ENCODE measurements at regions not wholly inside any gene's neighbourhood (a gene's known extent, or its start where the extent isn't known, plus 50 kb on each side); places are given as distances from the start of the nearest gene placed in this dataset.
A peak's percentile ranks its signal among the peaks of the same experiment; 100 is the strongest.

GRCh38 chr1:238399558-238399957 lies 508.8 kb upstream of the ZP4 start (continued):
- TF ChIP-seq SIX5 (IDR thresholded peaks at IDR 0.05; ENCODE audit: borderline replicate concordance in 1 of 2, insufficient read depth in 1 of 2, low read depth in 1 of 2, low read length in 2 of 2) (no peak), CEBPZ (IDR thresholded peaks at IDR 0.05; ENCODE audit: borderline replicate concordance, low read depth, low read length) (no peak), ELK1 (CRISPR knock-in tag; IDR thresholded peaks at IDR 0.05) (no peak), TRIM28 (IDR thresholded peaks at IDR 0.05) (no peak)

GRCh38 chr1:238396140-238396539 lies 505.4 kb upstream of the ZP4 start:
- Histone ChIP-seq H3K4me1 (replicated peaks in 1 of 2; ENCODE audit: control insufficient read depth in 2 of 2, insufficient read depth in 2 of 2, low read length in 2 of 2) (no peaks in the 10 kb centered on the region), H3K79me2 (ENCODE audit: control insufficient read depth, insufficient read depth, low read length) (no peaks in the 10 kb centered on the region), H3K4me3 (no peak overlapping the region), H3K27me3 (ENCODE audit: control insufficient read depth in 2 of 2, insufficient read depth in 2 of 2, low read length in 2 of 2) (no peaks in the 10 kb centered on the region), H3K27ac (ENCODE audit: extremely low read depth, low read depth, low read length) (no peak overlapping the region), H4K20me1 (replicated peaks; ENCODE audit: control insufficient read depth, insufficient read depth, low read length) (no peaks in the 10 kb centered on the region), H3K4me2 (ENCODE audit: insufficient read depth, low read length) (no peak overlapping the region), H3K9me1 (ENCODE audit: control insufficient read depth, insufficient read depth, low read length) (no peaks in the 10 kb centered on the region), H3K36me3 (ENCODE audit: control insufficient read depth, insufficient read depth, low read length) (no peaks in the 10 kb centered on the region), H3K9me3 (replicated peaks; ENCODE audit: control insufficient read depth, insufficient read depth, low read depth, low read length) (no peaks in the 10 kb centered on the region; the same call in 1 of the 2 replicates), H3K9ac (ENCODE audit: insufficient read depth in 1 of 2, low read depth in 2 of 2, low read length in 2 of 2) (no peak overlapping the region), H2AFZ (ENCODE audit: low read depth, low read length) (no peak overlapping the region)
- no TSS peak for BruUV-seq (replicated peaks)
- ATAC-seq (no peak), FAIRE-seq (no peak), DNase-seq (ENCODE audit: extremely low read depth in 1 of 4, low spot score in 3 of 4) (no peak)
- in situ Hi-C loops (cut with MboI) = no loop called here
- intact Hi-C loops (cut with micrococcal nuclease) = no loop called here
- peak; percentile 59; the same call in 1 of the 2 replicates for TF ChIP-seq ZNF316 (IDR thresholded peaks at IDR 0.05)
- peak; percentile 15; the same call in 1 of the 2 replicates for TF ChIP-seq C11orf30 (IDR thresholded peaks at IDR 0.05; ENCODE audit: low read depth)
- peak; percentile 41 for TF ChIP-seq MAFG (tag; conservative IDR thresholded peaks at IDR 0.05)
- TF ChIP-seq ZNF57 (CRISPR knock-in tag; IDR thresholded peaks at IDR 0.05) = no peak
- ChIA-PET POLR2A (no interaction called here), CTCF (ENCODE audit: low intra/inter-chr PET ratio) (no interaction called here)

Measured in K562 (cell line).